ENCODE measurements at regions not wholly inside any gene's neighbourhood (a gene's known extent, or its start where the extent isn't known, plus 50 kb on each side); places are given as distances from the start of the nearest gene placed in this dataset.

GRCh38 chr10:132120200-132120599 lies 54.5 kb downstream of the JAKMIP3 start:
- Histone ChIP-seq H3K36me3 (ENCODE audit: control insufficient read depth in 2 of 2, insufficient read depth in 1 of 2, low read length in 2 of 2) (no peaks in the 10 kb centered on the region), H3K4me1 (ENCODE audit: control insufficient read depth, insufficient read depth, low read length) (no peaks in the 10 kb centered on the region), H3K9me3 (ENCODE audit: control insufficient read depth, insufficient read depth, low read depth, low read length) (no peaks in the 10 kb centered on the region), H3K27ac (ENCODE audit: extremely low read depth, low read depth, low read length) (no peak overlapping the region), H3K4me3 (ENCODE audit: low read depth, low read length) (no peak overlapping the region)
- ChIA-PET CTCF (no interaction called here), POLR2A (no interaction called here)
- TF ChIP-seq ZNF416 (tag by site-specific recombination; IDR thresholded peaks at IDR 0.05): no peak
- no peak for TF ChIP-seq ZNF16 (tag by site-specific recombination; IDR thresholded peaks at IDR 0.05; ENCODE audit: low read depth)
- TF ChIP-seq REPIN1 (tag by site-specific recombination; IDR thresholded peaks at IDR 0.05; ENCODE audit: low read depth): no peak
- no peak for TF ChIP-seq ZNF19 (tag by site-specific recombination; IDR thresholded peaks at IDR 0.05; ENCODE audit: low read depth)

- Histone ChIP-seq H3K27ac (ENCODE audit: extremely low read depth, low read depth, low read length) (no peak overlapping the region), H3K36me3 (ENCODE audit: control insufficient read depth in 2 of 2, insufficient read depth in 1 of 2, low read length in 2 of 2) (no peaks in the 10 kb centered on the region), H3K9me3 (ENCODE audit: control insufficient read depth, insufficient read depth, low read depth, low read length) (no peaks in the 10 kb centered on the region), H3K4me1 (ENCODE audit: control insufficient read depth, insufficient read depth, low read length) (no peaks in the 10 kb centered on the region), H3K4me3 (ENCODE audit: low read depth, low read length) (no peak overlapping the region)
- CTCF ChIA-PET: interaction anchor here (0.6 kb wide), 1 partner anchor 667 kb away, joined by 4 read pairs; no protein-coding TSS in a partner anchor
- POLR2A ChIA-PET: no interaction called here
- no peak for TF ChIP-seq ZBTB1 (tag by site-specific recombination; IDR thresholded peaks at IDR 0.05)
- TF ChIP-seq ZNF350 (tag by site-specific recombination; IDR thresholded peaks at IDR 0.05): no peak
- no peak for TF ChIP-seq ZNF48 (tag by site-specific recombination; IDR thresholded peaks at IDR 0.05)
- TF ChIP-seq ZNF549 (tag by site-specific recombination; IDR thresholded peaks at IDR 0.05): no peak
- TF ChIP-seq ZSCAN5A (tag by site-specific recombination; IDR thresholded peaks at IDR 0.05): no peak
- TF ChIP-seq ZNF366 (tag by site-specific recombination; conservative IDR thresholded peaks at IDR 0.05): no peak
- TF ChIP-seq INSM2 (tag by site-specific recombination; IDR thresholded peaks at IDR 0.05): no peak
- TF ChIP-seq ZNF121 (tag by site-specific recombination; IDR thresholded peaks at IDR 0.05): no peak
- no peak for TF ChIP-seq ZSCAN30 (tag by site-specific recombination; IDR thresholded peaks at IDR 0.05)
- no peak for TF ChIP-seq SP3 (tag by site-specific recombination; IDR thresholded peaks at IDR 0.05)
- no peak for TF ChIP-seq PRDM2 (tag by site-specific recombination; IDR thresholded peaks at IDR 0.05; ENCODE audit: borderline replicate concordance)
- no peak for TF ChIP-seq WT1 (tag by site-specific recombination; IDR thresholded peaks at IDR 0.05)
- no peak for TF ChIP-seq HIC1 (tag by site-specific recombination; IDR thresholded peaks at IDR 0.05)
- TF ChIP-seq EGR2 (tag by site-specific recombination; IDR thresholded peaks at IDR 0.05; ENCODE audit: low read depth): no peak
Observed at GRCh38 chr10:132120734-132121510, 55.2 kb downstream of the JAKMIP3 start.

All from HEK293 (cell line).